IMR-90 (cell line): ENCODE measurements at regions not wholly inside any gene's neighbourhood (a gene's known extent, or its start where the extent isn't known, plus 50 kb on each side); places are given as distances from the start of the nearest gene placed in this dataset.

Experiments
- ATAC-seq: fragments of 200-7000 bp; cut with Tn5 transposase; 2 replicates; pipeline ENCODE4 v1.9.1; 2020; ENCODE audit warnings: low read depth, mild to moderate bottlenecking, moderate library complexity
- BruUV-seq: library from RNA; stranded (reverse); fragments of 400-500 nt; replicated peaks from 2 replicates; lab custom pipeline; 2021; lab: Mats Ljungman, UMichigan
- CTCF ChIA-PET: fragments of 300-600 bp; formaldehyde crosslinking; extraction: SDS; loops from one replicate; lab custom pipeline; 2021; ENCODE audit warnings: antibody characterized with exemption; lab: Yijun Ruan, JAX
- POLR2A ChIA-PET: fragments of 300-600 bp; sonication (Branson Sonifier 250); formaldehyde crosslinking; loops from one replicate; lab custom pipeline; 2022; ENCODE audit warnings: antibody characterized with exemption; ENCODE audit not compliant: unreplicated experiment; lab: Charles Lee
- DNase-seq: peaks from one replicate; pipeline ENCODE4 v3.0.0; 2013
- H2AFZ ChIP-seq: replicated peaks from 2 replicates; pipeline ENCODE3; 2013; ENCODE audit warnings: low read length, mild to moderate bottlenecking; ENCODE audit not compliant: poor library complexity
- H2AK5ac ChIP-seq: 2 replicates; pipeline ENCODE4 v1.6.1; 2013; ENCODE audit warnings: low read depth, low read length, inconsistent platforms
- H2AK9ac ChIP-seq: replicated peaks from 2 replicates; pipeline ENCODE3; 2013; ENCODE audit warnings: mild to moderate bottlenecking, low read depth, low read length, moderate library complexity; ENCODE audit not compliant: poor library complexity
- H2BK120ac ChIP-seq: 2 replicates; pipeline ENCODE4 v1.6.1; 2013; ENCODE audit warnings: low read depth, low read length, inconsistent platforms
- H2BK15ac ChIP-seq: 3 replicates; pipeline ENCODE4 v1.6.1; 2013; ENCODE audit warnings: low read depth, low read length, inconsistent platforms
- H2BK20ac ChIP-seq: 2 replicates; pipeline ENCODE4 v1.6.1; 2013; ENCODE audit warnings: low read depth, mild to moderate bottlenecking, inconsistent platforms, low read length, moderate library complexity
- H2BK5ac ChIP-seq: 2 replicates; pipeline ENCODE4 v1.6.1; 2013; ENCODE audit warnings: mild to moderate bottlenecking, low read depth, low read length, inconsistent platforms; ENCODE audit not compliant: poor library complexity, severe bottlenecking
- H3K14ac ChIP-seq: replicated peaks from 2 replicates; pipeline ENCODE4 v1.6.1; 2013; ENCODE audit warnings: low read depth, low read length, inconsistent platforms
- H3K18ac ChIP-seq: 2 replicates; pipeline ENCODE4 v1.6.1; 2013; ENCODE audit warnings: low read depth, low read length, control low read depth
- H3K23ac ChIP-seq: 2 replicates; pipeline ENCODE4 v1.6.1; 2013; ENCODE audit warnings: low read depth, low read length, inconsistent platforms
- H3K27ac ChIP-seq: 2 replicates; pipeline ENCODE4 v1.5.1; 2013; ENCODE audit warnings: mild to moderate bottlenecking, control low read depth, low read length; ENCODE audit not compliant: insufficient read depth
- H3K27me3 ChIP-seq: 2 replicates; pipeline ENCODE4 v1.6.1; 2013; ENCODE audit warnings: low read length; ENCODE audit not compliant: control insufficient read depth, insufficient read depth
- H3K36me3 ChIP-seq: 2 replicates; pipeline ENCODE4 v1.6.1; 2013; ENCODE audit warnings: low read length, mixed read lengths; ENCODE audit not compliant: control insufficient read depth, insufficient read depth
- H3K4ac ChIP-seq: 2 replicates; pipeline ENCODE4 v1.6.1; 2013; ENCODE audit warnings: low read depth, low read length, inconsistent platforms
- H3K4me1 ChIP-seq: 2 replicates; pipeline ENCODE4 v1.6.1; 2013; ENCODE audit warnings: low read length, mixed read lengths; ENCODE audit not compliant: control insufficient read depth, insufficient read depth
- H3K4me2 ChIP-seq: 2 replicates; pipeline ENCODE4 v1.6.1; 2013; ENCODE audit warnings: low read depth, mild to moderate bottlenecking, control low read depth, low read length, moderate library complexity
- H3K4me3 ChIP-seq: 2 replicates; pipeline ENCODE4 v1.5.1; 2013; ENCODE audit warnings: low read depth, mild to moderate bottlenecking, control low read depth, low read length, moderate library complexity; ENCODE audit not compliant: insufficient read depth
- H3K56ac ChIP-seq: 2 replicates; pipeline ENCODE4 v1.6.1; 2013; ENCODE audit warnings: low read length, inconsistent platforms; ENCODE audit not compliant: insufficient read depth; ENCODE audit errors: extremely low read depth
- H3K79me1 ChIP-seq, 2 experiments: 2 replicates each; pipeline ENCODE4 v1.6.1; 2013; ENCODE audit warnings: low read length in 2 of 2, inconsistent platforms in 1 of 2, low read depth in 1 of 2
- H3K9ac ChIP-seq: 2 replicates; pipeline ENCODE4 v1.6.1; 2013; ENCODE audit warnings: low read depth, low read length, control low read depth
- H3K9me1 ChIP-seq: 2 replicates; pipeline ENCODE4 v1.6.1; 2013; ENCODE audit warnings: low read length, inconsistent platforms; ENCODE audit not compliant: insufficient read depth
- H3K9me3 ChIP-seq: 2 replicates; pipeline ENCODE4 v1.6.1; 2013; ENCODE audit warnings: low read length; ENCODE audit not compliant: control insufficient read depth, insufficient read depth
- H4K20me1 ChIP-seq: 2 replicates; pipeline ENCODE4 v1.6.1; 2013; ENCODE audit warnings: low read length, inconsistent platforms; ENCODE audit not compliant: insufficient read depth
- H4K5ac ChIP-seq: 2 replicates; pipeline ENCODE4 v1.6.1; 2013; ENCODE audit warnings: mild to moderate bottlenecking, low read depth, low read length, control low read depth
- H4K8ac ChIP-seq, 2 experiments: 2 replicates each; pipeline ENCODE4 v1.6.1; 2013; ENCODE audit warnings: low read depth in 2 of 2, low read length in 2 of 2, control low read depth in 1 of 2, inconsistent platforms in 1 of 2
- H4K91ac ChIP-seq: 2 replicates; pipeline ENCODE4 v1.6.1; 2013; ENCODE audit warnings: low read depth, low read length, inconsistent platforms; ENCODE audit not compliant: insufficient read depth
- CEBPB ChIP-seq: IDR thresholded peaks from 2 replicates; pipeline ENCODE4 v1.6.1; 2012; ENCODE audit warnings: low read depth, low read length, improper control_type of control experiment
- MXI1 ChIP-seq: IDR thresholded peaks from 2 replicates; pipeline ENCODE4 v1.6.1; 2012; ENCODE audit warnings: low read depth, mild to moderate bottlenecking, low read length, moderate library complexity, borderline replicate concordance
- RCOR1 ChIP-seq: IDR thresholded peaks from 2 replicates; pipeline ENCODE4 v1.6.1; 2012; ENCODE audit warnings: mild to moderate bottlenecking, low read length, improper control_type of control experiment; ENCODE audit not compliant: insufficient replicate concordance
- WGBS, 2 experiments: methylation state at CpG; one replicate each; pipeline versions ENCODE4 v1.1.5 to v1.1.7; 2013; ENCODE audit warnings: missing lambda C conversion rate in 2 of 2; ENCODE audit not compliant: insufficient read length in 1 of 2; ENCODE audit errors: extremely low coverage in 2 of 2; 5-methylcytosine and 5-hydroxymethylcytosine counted together
- dilution Hi-C: fragments of 300-500 bp; cut with HindIII; formaldehyde crosslinking; loops from one replicate; pipeline ENCODE4 v1.14.3; 2018; ENCODE audit warnings: low sequenced_read_pairs; ENCODE audit not compliant: unreplicated experiment
- in situ Hi-C: fragments of 300-500 bp; cut with MboI; formaldehyde crosslinking; loops from 3 replicates; pipeline ENCODE4 v1.14.3; 2019; ENCODE audit warnings: low sequenced_read_pairs, inconsistent platforms, mixed read lengths
- intact Hi-C: fragments of 100-400 bp; cut with micrococcal nuclease; formaldehyde crosslinking; loops from 2 replicates; pipeline ENCODE4 v1.10.0; 2022
- TF ChIP-seq, protein P1 (sequence below): conservative IDR thresholded peaks from 2 replicates; pipeline ENCODE4 v1.5.1; 2012; ENCODE audit warnings: mild to moderate bottlenecking, low read depth, low read length, improper control_type of control experiment
- TF ChIP-seq, protein P2 (sequence below): fragments of 150-350 bp; IDR thresholded peaks from 2 replicates; pipeline ENCODE4 v1.6.1; 2017; ENCODE audit warnings: mild to moderate bottlenecking, antibody characterized with exemption, low read length, low read depth

DNA sequence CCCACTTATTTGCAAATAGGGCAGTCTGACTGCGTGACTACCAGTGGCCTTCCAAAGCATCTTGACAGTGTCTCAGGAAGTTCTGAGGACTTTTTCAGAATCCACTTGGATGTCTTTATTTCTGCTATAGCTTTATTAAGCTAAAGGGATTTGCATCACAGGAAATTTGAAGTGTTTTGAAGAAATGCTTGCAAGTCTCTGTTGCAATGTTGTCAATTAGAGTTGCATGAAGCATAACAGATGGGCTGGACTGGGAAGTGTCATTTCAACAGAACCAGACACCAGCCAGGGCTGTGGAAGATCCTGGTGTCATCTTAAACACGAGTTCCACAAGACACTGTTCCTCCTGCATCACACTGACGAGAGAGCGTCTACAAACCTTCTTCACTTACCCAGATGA, 224.5 kb downstream of the EN1 start:
- no peaks in the 10 kb centered on the region for H3K9me1 ChIP-seq
- no peak overlapping the region for H2BK15ac ChIP-seq
- H3K9me3 ChIP-seq = no peaks in the 10 kb centered on the region
- DNase-seq (no peak), ATAC-seq (no peak)
- no peaks in the 10 kb centered on the region for H3K36me3 ChIP-seq
- no peak overlapping the region for H3K4me3 ChIP-seq
- POLR2A ChIA-PET = no interaction called here
- CTCF ChIA-PET = no interaction called here
- H4K5ac ChIP-seq = no peak overlapping the region
- H3K4me1 ChIP-seq = no peaks in the 10 kb centered on the region
- no peak overlapping the region for H2BK120ac ChIP-seq
- in situ Hi-C loops = no loop called here
- TF ChIP-seq RCOR1 (no peak), CEBPB (no peak), MXI1 (no peak)
- TF ChIP-seq, protein P1, sequence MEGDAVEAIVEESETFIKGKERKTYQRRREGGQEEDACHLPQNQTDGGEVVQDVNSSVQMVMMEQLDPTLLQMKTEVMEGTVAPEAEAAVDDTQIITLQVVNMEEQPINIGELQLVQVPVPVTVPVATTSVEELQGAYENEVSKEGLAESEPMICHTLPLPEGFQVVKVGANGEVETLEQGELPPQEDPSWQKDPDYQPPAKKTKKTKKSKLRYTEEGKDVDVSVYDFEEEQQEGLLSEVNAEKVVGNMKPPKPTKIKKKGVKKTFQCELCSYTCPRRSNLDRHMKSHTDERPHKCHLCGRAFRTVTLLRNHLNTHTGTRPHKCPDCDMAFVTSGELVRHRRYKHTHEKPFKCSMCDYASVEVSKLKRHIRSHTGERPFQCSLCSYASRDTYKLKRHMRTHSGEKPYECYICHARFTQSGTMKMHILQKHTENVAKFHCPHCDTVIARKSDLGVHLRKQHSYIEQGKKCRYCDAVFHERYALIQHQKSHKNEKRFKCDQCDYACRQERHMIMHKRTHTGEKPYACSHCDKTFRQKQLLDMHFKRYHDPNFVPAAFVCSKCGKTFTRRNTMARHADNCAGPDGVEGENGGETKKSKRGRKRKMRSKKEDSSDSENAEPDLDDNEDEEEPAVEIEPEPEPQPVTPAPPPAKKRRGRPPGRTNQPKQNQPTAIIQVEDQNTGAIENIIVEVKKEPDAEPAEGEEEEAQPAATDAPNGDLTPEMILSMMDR = no peak
- TF ChIP-seq, protein P2, sequence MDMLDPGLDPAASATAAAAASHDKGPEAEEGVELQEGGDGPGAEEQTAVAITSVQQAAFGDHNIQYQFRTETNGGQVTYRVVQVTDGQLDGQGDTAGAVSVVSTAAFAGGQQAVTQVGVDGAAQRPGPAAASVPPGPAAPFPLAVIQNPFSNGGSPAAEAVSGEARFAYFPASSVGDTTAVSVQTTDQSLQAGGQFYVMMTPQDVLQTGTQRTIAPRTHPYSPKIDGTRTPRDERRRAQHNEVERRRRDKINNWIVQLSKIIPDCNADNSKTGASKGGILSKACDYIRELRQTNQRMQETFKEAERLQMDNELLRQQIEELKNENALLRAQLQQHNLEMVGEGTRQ = no peak
- no CpG with 5 or more reads among the region's 4 CpGs for WGBS, 2 experiments
- no peaks in the 10 kb centered on the region for H4K20me1 ChIP-seq
- no peak overlapping the region for H3K18ac ChIP-seq
- H3K4me2 ChIP-seq = no peak overlapping the region
- H3K27me3 ChIP-seq = peaks cover 2% of the 10 kb centered on the region; the same call in 1 of the 2 replicates
- H3K23ac ChIP-seq = no peak overlapping the region
- no peak overlapping the region for H3K14ac ChIP-seq
- H3K27ac ChIP-seq = no peak overlapping the region
- no peak overlapping the region for H2AK5ac ChIP-seq
- H3K4ac ChIP-seq = no peak overlapping the region
- no TSS peak for BruUV-seq
- no peak overlapping the region for H2BK20ac ChIP-seq
- H2AK9ac ChIP-seq = no peak overlapping the region
- H3K79me1 ChIP-seq = no peaks in the 10 kb centered on the region
- H4K91ac ChIP-seq = no peak overlapping the region
- H3K9ac ChIP-seq = no peak overlapping the region
- H4K8ac ChIP-seq = no peak overlapping the region
- no peak overlapping the region for H2AFZ ChIP-seq
- H2BK5ac ChIP-seq = no peak overlapping the region
- H3K56ac ChIP-seq = no peak overlapping the region
- dilution Hi-C loops = no loop called here
- intact Hi-C loops = no loop called here
